ENCODE measurements at regions not wholly inside any gene's neighbourhood (a gene's known extent, or its start where the extent isn't known, plus 50 kb on each side); places are given as distances from the start of the nearest gene placed in this dataset.

- no peaks in the 10 kb centered on the region for H3K9me3 ChIP-seq (ENCODE audit: insufficient read depth, low read depth)
- intact Hi-C loops (cut with micrococcal nuclease; ENCODE audit: unreplicated experiment): no loop called here
- no peaks in the 10 kb centered on the region for H3K36me3 ChIP-seq (ENCODE audit: low read depth)
- no peak overlapping the region for H3K4me2 ChIP-seq
- H3K9me2 ChIP-seq (ENCODE audit: insufficient read depth): no peaks in the 10 kb centered on the region
- H3K4me1 ChIP-seq (replicated peaks; ENCODE audit: insufficient read depth): no peaks in the 10 kb centered on the region
- no peaks in the 10 kb centered on the region; the same call in 1 of the 2 replicates for H3F3A ChIP-seq (ENCODE audit: insufficient read depth, low read depth)
- no peaks in the 10 kb centered on the region for H4K20me1 ChIP-seq (ENCODE audit: insufficient read depth)
- H3K27me3 ChIP-seq (ENCODE audit: insufficient read depth, low read depth): no peaks in the 10 kb centered on the region
- H3K4me3 ChIP-seq: no peak overlapping the region
- H2AFZ ChIP-seq: no peak overlapping the region
- CTCF ChIA-PET: no interaction called here
- DNase-seq: no peak
- POLR2A ChIA-PET (ENCODE audit: unreplicated experiment): no interaction called here
- no TSS peak for BruUV-seq (replicated peaks)
- no peaks in the 10 kb centered on the region for H3K79me2 ChIP-seq (ENCODE audit: low read depth)
- H3K27ac ChIP-seq: no peak overlapping the region
- no peak for TF ChIP-seq EZH2 (IDR thresholded peaks at IDR 0.05; ENCODE audit: low read depth)
- TF ChIP-seq CTCF (conservative IDR thresholded peaks at IDR 0.05): no peak
These were observed 91.3 kb downstream of the NKX6-1 start for GRCh38 chr4:84407554-84408407.

- CTCF ChIA-PET: no interaction called here
- H3K4me2 ChIP-seq: no peak overlapping the region
- H4K20me1 ChIP-seq (ENCODE audit: insufficient read depth): no peaks in the 10 kb centered on the region
- no peaks in the 10 kb centered on the region for H3K79me2 ChIP-seq (ENCODE audit: low read depth)
- POLR2A ChIA-PET (ENCODE audit: unreplicated experiment): no interaction called here
- H3K27ac ChIP-seq: no peak overlapping the region
- H3K27me3 ChIP-seq (ENCODE audit: insufficient read depth, low read depth): no peaks in the 10 kb centered on the region
- intact Hi-C loops (cut with micrococcal nuclease; ENCODE audit: unreplicated experiment): no loop called here
- no peaks in the 10 kb centered on the region for H3K36me3 ChIP-seq (ENCODE audit: low read depth)
- H2AFZ ChIP-seq: no peak overlapping the region
- no peak for TF ChIP-seq CTCF (conservative IDR thresholded peaks at IDR 0.05)
- TF ChIP-seq EZH2 (IDR thresholded peaks at IDR 0.05; ENCODE audit: low read depth): no peak
- no TSS peak for BruUV-seq (replicated peaks)
- H3F3A ChIP-seq (ENCODE audit: insufficient read depth, low read depth): no peaks in the 10 kb centered on the region; the same call in 1 of the 2 replicates
- no peaks in the 10 kb centered on the region for H3K9me2 ChIP-seq (ENCODE audit: insufficient read depth)
- no peaks in the 10 kb centered on the region for H3K9me3 ChIP-seq (ENCODE audit: insufficient read depth, low read depth)
- H3K4me3 ChIP-seq: no peak overlapping the region
- no peak for DNase-seq
- H3K4me1 ChIP-seq (replicated peaks; ENCODE audit: insufficient read depth): no peaks in the 10 kb centered on the region
These were observed 95.4 kb downstream of the NKX6-1 start for GRCh38 chr4:84403656-84404055.

GRCh38 chr4:84401701-84402306, 97.3 kb downstream of the NKX6-1 start:
- no peaks in the 10 kb centered on the region for H4K20me1 ChIP-seq (ENCODE audit: insufficient read depth)
- H3K36me3 ChIP-seq (ENCODE audit: low read depth): no peaks in the 10 kb centered on the region
- ChIA-PET CTCF (no interaction called here), POLR2A (ENCODE audit: unreplicated experiment) (no interaction called here)
- TF ChIP-seq EZH2 (IDR thresholded peaks at IDR 0.05; ENCODE audit: low read depth) (no peak), CTCF (conservative IDR thresholded peaks at IDR 0.05) (no peak)
- DNase-seq: no peak
- H3K9me2 ChIP-seq (ENCODE audit: insufficient read depth): no peaks in the 10 kb centered on the region
- no peaks in the 10 kb centered on the region for H3K4me1 ChIP-seq (replicated peaks; ENCODE audit: insufficient read depth)
- no TSS peak for BruUV-seq (replicated peaks)
- H3K4me3 ChIP-seq: no peak overlapping the region
- no peak overlapping the region for H3K4me2 ChIP-seq
- intact Hi-C loops (cut with micrococcal nuclease; ENCODE audit: unreplicated experiment): no loop called here
- H2AFZ ChIP-seq: no peak overlapping the region
- H3K9me3 ChIP-seq (ENCODE audit: insufficient read depth, low read depth): no peaks in the 10 kb centered on the region
- H3K27ac ChIP-seq: no peak overlapping the region
- no peaks in the 10 kb centered on the region for H3K79me2 ChIP-seq (ENCODE audit: low read depth)
- H3K27me3 ChIP-seq (ENCODE audit: insufficient read depth, low read depth): no peaks in the 10 kb centered on the region
- no peaks in the 10 kb centered on the region; the same call in 1 of the 2 replicates for H3F3A ChIP-seq (ENCODE audit: insufficient read depth, low read depth)
